HepG2 (cell line): ENCODE measurements at regions not wholly inside any gene's neighbourhood (a gene's known extent, or its start where the extent isn't known, plus 50 kb on each side); places are given as distances from the start of the nearest gene placed in this dataset.

Experiments used
- ATAC-seq: fragments of 200-7000 bp; cut with Tn5 transposase; 3 replicates; pipeline ENCODE4 v1.9.1; 2020; ENCODE audit warnings: mild to moderate bottlenecking, moderate library complexity
- BruUV-seq: library from RNA; stranded (reverse); fragments of 400-500 nt; replicated peaks from 2 replicates; lab custom pipeline; 2021; lab: Mats Ljungman, UMichigan
- CTCF ChIA-PET: fragments of 300-600 bp; formaldehyde crosslinking; extraction: SDS; loops from one replicate; lab custom pipeline; 2021; ENCODE audit warnings: low total read pairs, inconsistent platforms, low intra/inter-chr PET ratio; lab: Yijun Ruan, JAX
- POLR2A ChIA-PET: fragments of 350-600 bp; sonication (Branson Sonifier 250); formaldehyde crosslinking; loops from one replicate; lab custom pipeline; 2020; ENCODE audit warnings: antibody characterized with exemption, inconsistent platforms; lab: Yijun Ruan, JAX
- DNase-seq: peaks from one replicate; pipeline ENCODE4 v3.0.0-alpha.2; 2015; ENCODE audit warnings: low spot score
- FAIRE-seq: peaks from 3 replicates; lab custom pipeline; 2011; peaks lifted over from hg19 to GRCh38; lab: Jason Lieb, UNC
- H2AFZ ChIP-seq: one replicate; pipeline ENCODE4 v1.6.1; 2011; ENCODE audit warnings: low read length, inconsistent platforms
- H3K27ac ChIP-seq: fragments of 300-600 bp; 3 replicates; pipeline ENCODE4 v1.8.0; 2011; ENCODE audit warnings: mixed run types, mild to moderate bottlenecking, mixed read lengths, low read length, inconsistent platforms; ENCODE audit not compliant: insufficient read depth; ENCODE audit errors: extremely low read length
- H3K27me3 ChIP-seq, 2 experiments: fragments of 200-600 bp in 1 of 2; 2 replicates in 1 of 2; 3 replicates in 1 of 2; pipeline versions ENCODE4 v1.6.0 to v1.8.0; 2011; ENCODE audit warnings: low read length in 2 of 2, mild to moderate bottlenecking in 2 of 2, moderate library complexity in 2 of 2, inconsistent platforms in 1 of 2; ENCODE audit not compliant: insufficient read depth in 2 of 2, control insufficient read depth in 1 of 2
- H3K36me3 ChIP-seq, 2 experiments: fragments of 200-600 bp in 1 of 2; replicated peaks in 1 of 2; 2 replicates in 1 of 2; 3 replicates in 1 of 2; pipeline versions ENCODE4 v1.5.1 to v1.8.0; 2011; ENCODE audit warnings: low read length in 2 of 2, inconsistent platforms in 1 of 2; ENCODE audit not compliant: insufficient read depth in 2 of 2, control insufficient read depth in 1 of 2
- H3K4me1 ChIP-seq: 2 replicates; pipeline ENCODE4 v1.5.1; 2012; ENCODE audit warnings: low read length, inconsistent platforms; ENCODE audit not compliant: insufficient read depth
- H3K4me2 ChIP-seq: 2 replicates; pipeline ENCODE4 v1.6.0; 2011; ENCODE audit warnings: low read depth, low read length, inconsistent platforms
- H3K4me3 ChIP-seq, 3 experiments: fragments of 200-600 bp in 1 of 3; sonication (generic), shearing (Covaris generic) in 1 of 3; replicated peaks in 1 of 3; 2 replicates each; pipeline ENCODE4 v1.5.1; 2011 to 2016; ENCODE audit warnings: low read length in 3 of 3, inconsistent platforms in 2 of 3, low read depth in 2 of 3, mild to moderate bottlenecking in 2 of 3, control low read depth in 1 of 3, mixed read lengths in 1 of 3; ENCODE audit not compliant: insufficient read depth in 1 of 3
- H3K79me2 ChIP-seq: one replicate; pipeline ENCODE4 v1.6.1; 2011; ENCODE audit warnings: low read length, inconsistent platforms; ENCODE audit not compliant: insufficient read depth
- H3K9ac ChIP-seq: 2 replicates; pipeline ENCODE4 v1.6.0; 2011; ENCODE audit warnings: mild to moderate bottlenecking, low read depth, low read length, inconsistent platforms; ENCODE audit not compliant: insufficient read depth
- H3K9me3 ChIP-seq: 2 replicates; pipeline ENCODE4 v1.5.1; 2012; ENCODE audit warnings: mild to moderate bottlenecking, low read length
- H4K20me1 ChIP-seq: 2 replicates; pipeline ENCODE4 v1.6.0; 2011; ENCODE audit warnings: inconsistent platforms, mild to moderate bottlenecking, low read length, moderate library complexity; ENCODE audit not compliant: insufficient read depth
- ELF1 ChIP-seq: sonication (generic); formaldehyde crosslinking; IDR thresholded peaks from 2 replicates; pipeline ENCODE4 v1.4.0; 2020; ENCODE audit warnings: missing genetic modification reagents
- KLF12 ChIP-seq: sonication (generic); formaldehyde crosslinking; IDR thresholded peaks from 2 replicates; pipeline ENCODE4 v1.4.0; 2020; ENCODE audit warnings: missing genetic modification reagents, borderline replicate concordance
- MBNL3 ChIP-seq: fragments of 250-450 bp; sonication (Bioruptor Pico); conservative IDR thresholded peaks from 2 replicates; pipeline ENCODE4 v1.8.0; 2022; ENCODE audit warnings: mild to moderate bottlenecking, inconsistent platforms
- NFIB ChIP-seq: sonication (generic); formaldehyde crosslinking; IDR thresholded peaks from 2 replicates; pipeline ENCODE4 v1.9.0; 2021; ENCODE audit warnings: missing genetic modification reagents, mild to moderate bottlenecking, borderline replicate concordance
- NR2F6 ChIP-seq, 2 experiments: IDR thresholded peaks; 2 replicates each; pipeline ENCODE4 v1.6.1; 2016; ENCODE audit warnings: antibody characterized with exemption in 1 of 2, mild to moderate bottlenecking in 1 of 2
- TAF1 ChIP-seq: sonication (generic); formaldehyde crosslinking; IDR thresholded peaks from 2 replicates; pipeline ENCODE4 v1.4.0; 2020; ENCODE audit warnings: missing genetic modification reagents
- ZNF550 ChIP-seq: sonication (generic); formaldehyde crosslinking; IDR thresholded peaks from 2 replicates; pipeline ENCODE4 v1.4.0; 2020; ENCODE audit warnings: mild to moderate bottlenecking, missing genetic modification reagents, borderline replicate concordance
- ZNF678 ChIP-seq: sonication (generic); formaldehyde crosslinking; IDR thresholded peaks from 2 replicates; pipeline ENCODE4 v1.4.0; 2020; ENCODE audit warnings: mild to moderate bottlenecking, missing genetic modification reagents
- WGBS: methylation state at CpG from one replicate; pipeline ENCODE4 v1.1.6; 2017; ENCODE audit warnings: low lambda C conversion rate; 5-methylcytosine and 5-hydroxymethylcytosine counted together
- in situ Hi-C: cut with HindIII; loops from 2 replicates; pipeline ENCODE4 v1.10.0; 2017; ENCODE audit warnings: low pct_unique_long_range_greater_than_20kb; ENCODE audit not compliant: extremely low pct_ligation_motif_present
- intact Hi-C: fragments of 100-400 bp; cut with micrococcal nuclease; formaldehyde crosslinking; loops from one replicate; pipeline ENCODE4 v1.10.0; 2022; ENCODE audit not compliant: unreplicated experiment
- TF ChIP-seq, protein P1 (sequence below): sonication (generic); formaldehyde crosslinking; IDR thresholded peaks from 2 replicates; pipeline ENCODE4 v1.4.0; 2020; ENCODE audit warnings: missing genetic modification reagents, borderline replicate concordance
- TF ChIP-seq, protein P2 (sequence below): sonication (generic); formaldehyde crosslinking; IDR thresholded peaks from 2 replicates; pipeline ENCODE4 v1.4.0; 2020; ENCODE audit warnings: missing genetic modification reagents, mild to moderate bottlenecking, borderline replicate concordance
- TF ChIP-seq, protein P3 (sequence below): sonication (generic); formaldehyde crosslinking; IDR thresholded peaks from 2 replicates; pipeline ENCODE4 v1.5.1; 2020; ENCODE audit warnings: mild to moderate bottlenecking, missing genetic modification reagents, moderate library complexity
- TF ChIP-seq, protein P4 (sequence below): sonication (generic); formaldehyde crosslinking; IDR thresholded peaks from 2 replicates; pipeline ENCODE4 v1.4.0; 2020; ENCODE audit warnings: missing genetic modification reagents, borderline replicate concordance
- TF ChIP-seq, protein P5 (sequence below): sonication (generic); formaldehyde crosslinking; IDR thresholded peaks from 2 replicates; pipeline ENCODE4 v1.4.0; 2020; ENCODE audit warnings: mild to moderate bottlenecking, missing genetic modification reagents

DNA sequence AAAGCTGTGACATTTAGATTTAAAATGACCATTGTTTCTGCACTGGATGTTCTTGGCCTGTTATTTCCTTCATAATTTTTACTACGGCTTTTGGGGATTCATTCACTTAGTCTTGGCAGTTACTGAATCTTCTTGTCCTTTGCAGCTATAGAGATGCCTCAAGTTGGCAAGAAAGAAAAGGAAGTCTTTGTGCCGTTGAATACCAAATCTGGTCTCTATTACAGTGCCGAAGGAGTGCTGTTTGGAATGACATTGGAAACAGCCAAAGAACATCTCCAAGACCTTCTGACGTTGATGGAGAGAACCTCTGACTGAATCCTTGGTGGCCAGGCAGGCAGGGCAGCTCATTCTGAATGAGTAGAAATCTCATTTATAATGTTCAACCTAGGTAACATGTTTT, 54.3 kb upstream of the NRP1 start (continued):
- TF ChIP-seq, protein P1, sequence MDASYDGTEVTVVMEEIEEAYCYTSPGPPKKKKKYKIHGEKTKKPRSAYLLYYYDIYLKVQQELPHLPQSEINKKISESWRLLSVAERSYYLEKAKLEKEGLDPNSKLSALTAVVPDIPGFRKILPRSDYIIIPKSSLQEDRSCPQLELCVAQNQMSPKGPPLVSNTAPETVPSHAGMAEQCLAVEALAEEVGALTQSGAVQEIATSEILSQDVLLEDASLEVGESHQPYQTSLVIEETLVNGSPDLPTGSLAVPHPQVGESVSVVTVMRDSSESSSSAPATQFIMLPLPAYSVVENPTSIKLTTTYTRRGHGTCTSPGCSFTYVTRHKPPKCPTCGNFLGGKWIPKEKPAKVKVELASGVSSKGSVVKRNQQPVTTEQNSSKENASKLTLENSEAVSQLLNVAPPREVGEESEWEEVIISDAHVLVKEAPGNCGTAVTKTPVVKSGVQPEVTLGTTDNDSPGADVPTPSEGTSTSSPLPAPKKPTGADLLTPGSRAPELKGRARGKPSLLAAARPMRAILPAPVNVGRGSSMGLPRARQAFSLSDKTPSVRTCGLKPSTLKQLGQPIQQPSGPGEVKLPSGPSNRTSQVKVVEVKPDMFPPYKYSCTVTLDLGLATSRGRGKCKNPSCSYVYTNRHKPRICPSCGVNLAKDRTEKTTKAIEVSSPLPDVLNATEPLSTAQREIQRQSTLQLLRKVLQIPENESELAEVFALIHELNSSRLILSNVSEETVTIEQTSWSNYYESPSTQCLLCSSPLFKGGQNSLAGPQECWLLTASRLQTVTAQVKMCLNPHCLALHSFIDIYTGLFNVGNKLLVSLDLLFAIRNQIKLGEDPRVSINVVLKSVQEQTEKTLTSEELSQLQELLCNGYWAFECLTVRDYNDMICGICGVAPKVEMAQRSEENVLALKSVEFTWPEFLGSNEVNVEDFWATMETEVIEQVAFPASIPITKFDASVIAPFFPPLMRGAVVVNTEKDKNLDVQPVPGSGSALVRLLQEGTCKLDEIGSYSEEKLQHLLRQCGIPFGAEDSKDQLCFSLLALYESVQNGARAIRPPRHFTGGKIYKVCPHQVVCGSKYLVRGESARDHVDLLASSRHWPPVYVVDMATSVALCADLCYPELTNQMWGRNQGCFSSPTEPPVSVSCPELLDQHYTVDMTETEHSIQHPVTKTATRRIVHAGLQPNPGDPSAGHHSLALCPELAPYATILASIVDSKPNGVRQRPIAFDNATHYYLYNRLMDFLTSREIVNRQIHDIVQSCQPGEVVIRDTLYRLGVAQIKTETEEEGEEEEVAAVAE (CRISPR knock-in tag), result no peak
- no peak for TF ChIP-seq MBNL3 (CRISPR knock-in tag)
- no peak for TF ChIP-seq KLF12 (CRISPR knock-in tag)
- TF ChIP-seq TAF1 (CRISPR knock-in tag), result no peak
- no peak for TF ChIP-seq NFIB (CRISPR knock-in tag)
- TF ChIP-seq, protein P2, sequence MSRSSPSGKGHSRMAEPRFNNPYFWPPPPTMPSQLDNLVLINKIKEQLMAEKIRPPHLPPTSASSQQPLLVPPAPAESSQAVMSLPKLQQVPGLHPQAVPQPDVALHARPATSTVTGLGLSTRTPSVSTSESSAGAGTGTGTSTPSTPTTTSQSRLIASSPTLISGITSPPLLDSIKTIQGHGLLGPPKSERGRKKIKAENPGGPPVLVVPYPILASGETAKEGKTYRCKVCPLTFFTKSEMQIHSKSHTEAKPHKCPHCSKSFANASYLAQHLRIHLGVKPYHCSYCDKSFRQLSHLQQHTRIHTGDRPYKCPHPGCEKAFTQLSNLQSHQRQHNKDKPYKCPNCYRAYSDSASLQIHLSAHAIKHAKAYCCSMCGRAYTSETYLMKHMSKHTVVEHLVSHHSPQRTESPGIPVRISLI, result no peak
- TF ChIP-seq ZNF550 (CRISPR knock-in tag), result no peak
- TF ChIP-seq ZNF678 (CRISPR knock-in tag), result no peak

DNA sequence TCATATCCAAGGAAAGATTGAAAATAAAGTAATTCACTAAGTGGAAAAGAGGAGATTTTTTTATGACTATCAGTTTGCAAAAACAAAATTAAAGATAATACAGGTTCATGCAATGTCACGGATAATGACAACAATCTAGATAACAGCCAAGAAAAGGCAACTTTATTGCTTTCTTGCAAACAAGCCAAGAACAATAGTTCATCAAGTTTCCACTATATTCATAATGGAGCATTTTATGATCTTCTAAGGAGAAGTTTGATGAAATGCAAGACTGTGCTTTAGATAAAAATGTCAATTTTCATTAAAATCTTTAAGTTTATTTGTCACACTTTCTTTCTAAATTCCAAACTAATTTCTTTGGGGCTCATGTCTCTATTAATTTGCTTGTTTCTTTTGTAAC, 53.9 kb upstream of the NRP1 start:
- WGBS, result 80% methylated on average over 1 of the region's 1 CpG
- no peaks in the 10 kb centered on the region for H4K20me1 ChIP-seq
- in situ Hi-C loops (no loop called here), intact Hi-C loops (no loop called here)
- no peak overlapping the region for H2AFZ ChIP-seq
- ChIA-PET POLR2A (no interaction called here), CTCF (no interaction called here)
- no peak overlapping the region for H3K4me2 ChIP-seq
- H3K27ac ChIP-seq, result no peak overlapping the region
- BruUV-seq, result no TSS peak
- no peaks in the 10 kb centered on the region for H3K36me3 ChIP-seq
- 0 out of 5 replicates have a peak, but pooled peaks cover 0 to 3% of the 10 kb centered on the region in 2 experiments for H3K27me3 ChIP-seq
- no peaks in the 10 kb centered on the region for H3K9me3 ChIP-seq
- FAIRE-seq (no peak), DNase-seq (no peak), ATAC-seq (no peak)
- no peak overlapping the region for H3K4me3 ChIP-seq
- peaks cover 8% of the 10 kb centered on the region for H3K4me1 ChIP-seq
- no peaks in the 10 kb centered on the region for H3K79me2 ChIP-seq
- no peak overlapping the region for H3K9ac ChIP-seq
- TF ChIP-seq, protein P3, sequence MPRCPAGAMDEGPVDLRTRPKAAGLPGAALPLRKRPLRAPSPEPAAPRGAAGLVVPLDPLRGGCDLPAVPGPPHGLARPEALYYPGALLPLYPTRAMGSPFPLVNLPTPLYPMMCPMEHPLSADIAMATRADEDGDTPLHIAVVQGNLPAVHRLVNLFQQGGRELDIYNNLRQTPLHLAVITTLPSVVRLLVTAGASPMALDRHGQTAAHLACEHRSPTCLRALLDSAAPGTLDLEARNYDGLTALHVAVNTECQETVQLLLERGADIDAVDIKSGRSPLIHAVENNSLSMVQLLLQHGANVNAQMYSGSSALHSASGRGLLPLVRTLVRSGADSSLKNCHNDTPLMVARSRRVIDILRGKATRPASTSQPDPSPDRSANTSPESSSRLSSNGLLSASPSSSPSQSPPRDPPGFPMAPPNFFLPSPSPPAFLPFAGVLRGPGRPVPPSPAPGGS (CRISPR knock-in tag), result no peak
- TF ChIP-seq ELF1 (CRISPR knock-in tag), result no peak
- TF ChIP-seq, protein P4, sequence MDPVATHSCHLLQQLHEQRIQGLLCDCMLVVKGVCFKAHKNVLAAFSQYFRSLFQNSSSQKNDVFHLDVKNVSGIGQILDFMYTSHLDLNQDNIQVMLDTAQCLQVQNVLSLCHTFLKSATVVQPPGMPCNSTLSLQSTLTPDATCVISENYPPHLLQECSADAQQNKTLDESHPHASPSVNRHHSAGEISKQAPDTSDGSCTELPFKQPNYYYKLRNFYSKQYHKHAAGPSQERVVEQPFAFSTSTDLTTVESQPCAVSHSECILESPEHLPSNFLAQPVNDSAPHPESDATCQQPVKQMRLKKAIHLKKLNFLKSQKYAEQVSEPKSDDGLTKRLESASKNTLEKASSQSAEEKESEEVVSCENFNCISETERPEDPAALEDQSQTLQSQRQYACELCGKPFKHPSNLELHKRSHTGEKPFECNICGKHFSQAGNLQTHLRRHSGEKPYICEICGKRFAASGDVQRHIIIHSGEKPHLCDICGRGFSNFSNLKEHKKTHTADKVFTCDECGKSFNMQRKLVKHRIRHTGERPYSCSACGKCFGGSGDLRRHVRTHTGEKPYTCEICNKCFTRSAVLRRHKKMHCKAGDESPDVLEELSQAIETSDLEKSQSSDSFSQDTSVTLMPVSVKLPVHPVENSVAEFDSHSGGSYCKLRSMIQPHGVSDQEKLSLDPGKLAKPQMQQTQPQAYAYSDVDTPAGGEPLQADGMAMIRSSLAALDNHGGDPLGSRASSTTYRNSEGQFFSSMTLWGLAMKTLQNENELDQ, result no peak
- TF ChIP-seq NR2F6 (IDR thresholded peaks at IDR 0.05), result no peak
- no peak for TF ChIP-seq NR2F6 (CRISPR knock-in tag; IDR thresholded peaks at IDR 0.05)
- TF ChIP-seq, protein P5, sequence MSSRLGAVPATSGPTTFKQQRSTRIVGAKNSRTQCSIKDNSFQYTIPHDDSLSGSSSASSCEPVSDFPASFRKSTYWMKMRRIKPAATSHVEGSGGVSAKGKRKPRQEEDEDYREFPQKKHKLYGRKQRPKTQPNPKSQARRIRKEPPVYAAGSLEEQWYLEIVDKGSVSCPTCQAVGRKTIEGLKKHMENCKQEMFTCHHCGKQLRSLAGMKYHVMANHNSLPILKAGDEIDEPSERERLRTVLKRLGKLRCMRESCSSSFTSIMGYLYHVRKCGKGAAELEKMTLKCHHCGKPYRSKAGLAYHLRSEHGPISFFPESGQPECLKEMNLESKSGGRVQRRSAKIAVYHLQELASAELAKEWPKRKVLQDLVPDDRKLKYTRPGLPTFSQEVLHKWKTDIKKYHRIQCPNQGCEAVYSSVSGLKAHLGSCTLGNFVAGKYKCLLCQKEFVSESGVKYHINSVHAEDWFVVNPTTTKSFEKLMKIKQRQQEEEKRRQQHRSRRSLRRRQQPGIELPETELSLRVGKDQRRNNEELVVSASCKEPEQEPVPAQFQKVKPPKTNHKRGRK (CRISPR knock-in tag), result no peak
